ENCODE measurements at regions not wholly inside any gene's neighbourhood (a gene's known extent, or its start where the extent isn't known, plus 50 kb on each side); places are given as distances from the start of the nearest gene placed in this dataset.

GRCh38 chr2:17263570-17263968, 254.7 kb downstream of the RAD51AP2 start:
- Mint-ChIP-seq H3K9me3 (no peaks in the 10 kb centered on the region), H3K4me3 (no peak overlapping the region), H3K27me3 (ENCODE audit: insufficient read depth, low read depth) (no peaks in the 10 kb centered on the region), H3K27ac (no peak overlapping the region), H3K36me3 (no peaks in the 10 kb centered on the region), H3K4me1 (no peaks in the 10 kb centered on the region)
- no peak overlapping the region for H2AFZ ChIP-seq (replicated peaks)
- no peaks in the 10 kb centered on the region for H3K79me2 ChIP-seq (ENCODE audit: low read depth)
- no peak overlapping the region for H3K27ac ChIP-seq
- no peaks in the 10 kb centered on the region for H3K27me3 ChIP-seq
- TF ChIP-seq EZH2 (IDR thresholded peaks at IDR 0.05) (no peak), EZH2phosphoT487 (IDR thresholded peaks at IDR 0.05) (no peak), CTCF (IDR thresholded peaks at IDR 0.05) (no peak)
- no peaks in the 10 kb centered on the region for H4K20me1 ChIP-seq (ENCODE audit: low read depth)
- no peak overlapping the region for H3K4me3 ChIP-seq
- no peaks in the 10 kb centered on the region for H3K36me3 ChIP-seq
- H3K4me2 ChIP-seq: no peak overlapping the region
- no peak for DNase-seq (ENCODE audit: low spot score)
- no peaks in the 10 kb centered on the region for H3F3A ChIP-seq (ENCODE audit: low read depth)
- no peak overlapping the region for H3K9ac ChIP-seq
- no peaks in the 10 kb centered on the region for H3K9me3 ChIP-seq (ENCODE audit: low read depth)
- no peaks in the 10 kb centered on the region for H3K4me1 ChIP-seq

- no peaks in the 10 kb centered on the region for H3K36me3 ChIP-seq
- H3K4me2 ChIP-seq: no peak overlapping the region
- no peaks in the 10 kb centered on the region for H3K9me3 ChIP-seq (ENCODE audit: low read depth)
- Mint-ChIP-seq H3K4me3 (no peak overlapping the region), H3K4me1 (no peaks in the 10 kb centered on the region), H3K9me3 (no peaks in the 10 kb centered on the region), H3K27ac (no peak overlapping the region), H3K27me3 (ENCODE audit: insufficient read depth, low read depth) (no peaks in the 10 kb centered on the region), H3K36me3 (no peaks in the 10 kb centered on the region)
- H3K9ac ChIP-seq: no peak overlapping the region
- no peak for TF ChIP-seq EZH2phosphoT487 (IDR thresholded peaks at IDR 0.05)
- TF ChIP-seq EZH2 (IDR thresholded peaks at IDR 0.05): no peak
- no peak for TF ChIP-seq CTCF (IDR thresholded peaks at IDR 0.05)
- H3K27me3 ChIP-seq: no peaks in the 10 kb centered on the region
- H4K20me1 ChIP-seq (ENCODE audit: low read depth): no peaks in the 10 kb centered on the region
- no peaks in the 10 kb centered on the region for H3K79me2 ChIP-seq (ENCODE audit: low read depth)
- no peak overlapping the region for H3K27ac ChIP-seq
- H3K4me3 ChIP-seq: no peak overlapping the region
- H3F3A ChIP-seq (ENCODE audit: low read depth): no peaks in the 10 kb centered on the region
- no peaks in the 10 kb centered on the region for H3K4me1 ChIP-seq
- no peak overlapping the region for H2AFZ ChIP-seq (replicated peaks)
- DNase-seq (ENCODE audit: low spot score): no peak
Measured at GRCh38 chr2:17262854-17263569, 255.2 kb downstream of the RAD51AP2 start.

- Mint-ChIP-seq H3K36me3 (no peaks in the 10 kb centered on the region), H3K4me1 (no peaks in the 10 kb centered on the region), H3K27ac (no peak overlapping the region), H3K27me3 (ENCODE audit: insufficient read depth, low read depth) (no peaks in the 10 kb centered on the region), H3K4me3 (no peak overlapping the region), H3K9me3 (no peaks in the 10 kb centered on the region)
- no peaks in the 10 kb centered on the region for H3K4me1 ChIP-seq
- no peaks in the 10 kb centered on the region for H3K36me3 ChIP-seq
- H3K9ac ChIP-seq: no peak overlapping the region
- no peak for DNase-seq (ENCODE audit: low spot score)
- H3K27me3 ChIP-seq: no peaks in the 10 kb centered on the region
- H3K9me3 ChIP-seq (ENCODE audit: low read depth): no peaks in the 10 kb centered on the region
- H4K20me1 ChIP-seq (ENCODE audit: low read depth): no peaks in the 10 kb centered on the region
- H3K4me2 ChIP-seq: no peak overlapping the region
- H3K79me2 ChIP-seq (ENCODE audit: low read depth): no peaks in the 10 kb centered on the region
- no peak overlapping the region for H2AFZ ChIP-seq (replicated peaks)
- TF ChIP-seq EZH2phosphoT487 (IDR thresholded peaks at IDR 0.05): no peak
- TF ChIP-seq CTCF (IDR thresholded peaks at IDR 0.05): no peak
- no peak for TF ChIP-seq EZH2 (IDR thresholded peaks at IDR 0.05)
- no peak overlapping the region for H3K27ac ChIP-seq
- no peaks in the 10 kb centered on the region for H3F3A ChIP-seq (ENCODE audit: low read depth)
- no peak overlapping the region for H3K4me3 ChIP-seq
Measured at GRCh38 chr2:17259613-17260012, 258.6 kb downstream of the RAD51AP2 start.

Data from neural progenitor cell (in vitro differentiated cells).